ENCODE measurements at regions not wholly inside any gene's neighbourhood (a gene's known extent, or its start where the extent isn't known, plus 50 kb on each side); places are given as distances from the start of the nearest gene placed in this dataset.

- no peak for DNase-seq (ENCODE audit: low spot score)
Measured at GRCh38 chr18:14905350-14905749, 157.4 kb downstream of the ANKRD30B start.

- DNase-seq (ENCODE audit: low spot score): no peak
Measured at GRCh38 chr18:14905979-14906378, 158.0 kb downstream of the ANKRD30B start.

DNA sequence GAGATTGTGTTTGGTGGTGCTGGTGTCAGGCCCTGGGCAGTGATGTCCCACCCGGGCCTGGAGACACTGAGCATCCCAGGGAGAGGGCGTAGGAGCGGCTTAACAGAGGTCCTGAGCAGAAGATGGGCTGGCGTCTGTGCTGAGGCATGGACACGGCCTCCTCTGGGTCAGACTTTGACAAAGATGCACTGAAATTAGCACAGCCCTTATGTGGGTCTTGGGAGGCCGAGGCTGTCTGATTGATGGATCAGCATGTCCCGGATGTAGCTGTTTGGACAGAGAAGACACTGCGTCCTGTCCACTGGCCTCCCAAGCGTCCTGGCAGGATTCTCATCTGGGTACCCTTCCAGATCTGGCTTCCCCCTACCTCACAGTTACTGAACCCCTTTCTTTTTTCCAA lies 159.4 kb downstream of the ANKRD30B start:
- no peak for DNase-seq (ENCODE audit: low spot score)

DNA sequence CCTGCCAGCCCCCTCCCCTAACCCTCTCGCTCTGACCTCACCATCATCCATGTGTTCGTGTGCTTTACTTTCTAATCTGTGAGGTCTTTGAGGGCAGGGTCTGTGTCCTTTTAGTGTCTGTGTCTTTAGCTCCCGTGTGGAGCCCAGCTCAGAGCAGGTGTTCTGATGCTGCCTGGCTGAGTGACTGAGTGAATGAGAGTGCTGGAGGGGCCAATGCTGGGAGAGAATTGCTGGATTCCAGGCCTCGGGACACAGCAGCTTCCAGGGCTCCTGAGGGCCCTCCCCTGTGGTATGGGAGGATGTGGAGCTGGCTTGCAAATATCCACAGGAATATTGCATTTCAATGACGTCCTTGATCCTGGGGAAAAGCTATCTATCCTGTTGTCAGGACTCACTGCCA lies 160.6 kb downstream of the ANKRD30B start:
- peak; percentile 3 for DNase-seq (ENCODE audit: low spot score)

DNA sequence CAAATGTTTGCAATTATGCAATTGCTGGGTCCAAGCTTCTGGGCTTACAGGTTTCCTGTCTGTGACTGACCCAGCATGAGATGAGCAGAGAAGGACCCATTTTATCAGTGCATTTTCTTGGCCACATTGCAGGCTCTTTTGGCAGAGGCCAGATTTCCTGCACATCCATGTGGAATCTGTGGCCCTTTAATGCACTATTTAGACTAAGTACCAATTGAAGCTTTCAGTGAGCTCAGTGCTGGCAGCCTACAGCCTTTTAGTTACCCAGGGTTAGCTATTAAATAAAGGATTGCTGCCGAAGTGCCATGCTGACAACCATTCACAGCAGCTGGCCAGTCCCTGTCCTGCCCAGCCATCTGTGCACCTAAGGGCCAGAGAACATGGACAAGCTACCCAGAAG lies 165.0 kb downstream of the ANKRD30B start:
- no peak for DNase-seq (ENCODE audit: low spot score)

DNA sequence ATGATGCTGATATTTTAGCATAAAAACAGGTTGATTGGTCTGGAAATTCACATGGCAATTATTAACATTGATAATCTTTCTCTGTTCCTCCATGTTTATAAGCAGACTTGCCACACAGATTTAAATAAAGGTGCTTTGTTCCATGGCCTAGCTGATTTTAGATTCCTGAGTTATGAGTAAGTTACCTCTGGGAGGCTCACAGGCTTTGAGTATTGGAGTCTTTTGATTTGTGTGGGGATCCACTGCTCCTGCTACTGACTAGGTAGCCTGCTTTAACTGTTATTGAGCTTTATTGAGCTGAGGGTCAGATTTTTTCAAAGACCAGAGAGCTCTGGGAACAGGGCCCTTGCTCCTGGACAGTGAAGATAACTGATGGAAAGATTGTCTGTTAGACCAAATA lies 166.1 kb downstream of the ANKRD30B start:
- DNase-seq (ENCODE audit: low spot score): no peak

DNA sequence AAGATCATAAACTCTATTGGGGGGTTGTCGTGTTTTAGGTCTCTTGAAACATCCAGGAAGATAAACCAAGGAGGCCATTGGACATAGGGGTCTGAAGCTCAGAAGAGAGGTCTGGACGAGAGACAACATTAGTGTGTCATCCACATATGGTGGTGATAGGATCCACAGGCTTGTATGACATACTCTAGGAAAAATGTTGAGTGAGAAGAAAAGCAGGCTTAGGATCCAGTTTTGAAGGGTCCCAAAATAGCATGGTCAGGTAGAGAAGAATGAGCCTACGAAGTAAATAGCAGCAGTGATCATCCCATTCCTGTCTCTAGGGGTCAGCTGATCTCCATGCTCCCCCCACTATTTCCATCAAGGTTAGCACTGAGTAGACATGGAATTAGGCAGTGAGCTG lies 166.8 kb downstream of the ANKRD30B start:
- peak; percentile 43 for DNase-seq (ENCODE audit: low spot score)

GRCh38 chr18:14916181-14916580 lies 168.2 kb downstream of the ANKRD30B start:
- no peak for DNase-seq (ENCODE audit: low spot score)

DNA sequence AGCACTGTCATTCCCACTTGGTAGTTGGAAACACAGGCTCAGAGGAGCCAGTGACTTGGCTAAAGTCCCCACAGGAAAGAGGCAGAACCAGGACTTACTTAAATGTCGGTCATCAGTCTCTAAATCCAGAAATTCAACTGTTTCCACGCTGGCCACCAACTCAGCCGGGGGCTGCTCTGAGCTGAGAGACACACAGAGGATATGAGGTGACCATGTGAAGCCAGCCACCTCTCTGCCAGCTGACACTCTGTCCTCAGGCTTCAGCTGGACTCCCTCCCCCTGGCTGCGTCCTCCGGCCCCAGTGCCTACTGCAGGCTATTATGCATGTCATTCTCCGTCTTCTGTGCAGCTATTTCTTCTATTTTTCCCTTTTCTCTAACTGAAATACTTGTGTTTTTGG lies 168.9 kb downstream of the ANKRD30B start:
- DNase-seq (ENCODE audit: low spot score): no peak

- DNase-seq (ENCODE audit: low spot score): no peak
Measured at GRCh38 chr18:14917311-14917710, 169.3 kb downstream of the ANKRD30B start.

- no peak for DNase-seq (ENCODE audit: low spot score)
Measured at GRCh38 chr18:14919666-14920065, 171.7 kb downstream of the ANKRD30B start.

DNA sequence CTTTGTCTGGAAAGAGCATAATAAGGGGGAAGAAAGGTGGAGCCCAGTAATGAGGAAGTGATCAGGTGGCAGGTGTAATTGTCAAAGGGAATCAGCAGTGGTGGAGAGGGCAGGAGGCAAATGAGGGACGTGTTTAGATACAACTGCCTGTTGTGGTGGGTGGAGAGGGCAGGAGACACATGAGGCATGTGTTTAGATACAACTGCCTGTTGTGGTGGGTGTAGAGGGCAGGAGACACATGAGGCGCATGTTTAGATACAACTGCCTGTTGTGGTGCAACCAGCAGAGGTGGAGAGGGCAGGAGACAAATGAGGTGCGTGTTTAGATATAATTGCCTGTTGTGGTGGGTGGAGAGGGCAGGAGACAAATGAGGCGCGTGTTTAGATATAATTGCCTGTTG lies 173.1 kb downstream of the ANKRD30B start:
- DNase-seq (ENCODE audit: low spot score): no peak

DNA sequence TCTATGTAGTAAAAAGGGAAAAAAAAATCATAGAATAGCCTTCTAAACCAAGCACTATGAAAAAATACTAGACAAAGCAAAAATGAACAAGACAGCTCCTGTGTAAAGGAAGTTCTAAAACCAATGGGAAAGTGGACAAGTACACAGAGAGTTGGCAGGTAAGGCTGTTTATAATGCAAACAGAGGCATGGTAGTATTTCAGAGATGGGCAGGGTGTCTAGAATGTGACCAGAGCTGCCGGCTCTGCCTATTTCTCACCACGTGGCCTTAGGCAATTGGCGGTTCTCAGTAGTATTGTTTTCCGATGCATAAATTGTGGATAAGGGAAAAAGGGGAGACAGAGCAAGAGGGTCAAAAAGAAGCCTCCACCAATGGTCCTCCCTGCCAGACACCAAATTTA lies 173.6 kb downstream of the ANKRD30B start:
- no peak for DNase-seq (ENCODE audit: low spot score)

DNA sequence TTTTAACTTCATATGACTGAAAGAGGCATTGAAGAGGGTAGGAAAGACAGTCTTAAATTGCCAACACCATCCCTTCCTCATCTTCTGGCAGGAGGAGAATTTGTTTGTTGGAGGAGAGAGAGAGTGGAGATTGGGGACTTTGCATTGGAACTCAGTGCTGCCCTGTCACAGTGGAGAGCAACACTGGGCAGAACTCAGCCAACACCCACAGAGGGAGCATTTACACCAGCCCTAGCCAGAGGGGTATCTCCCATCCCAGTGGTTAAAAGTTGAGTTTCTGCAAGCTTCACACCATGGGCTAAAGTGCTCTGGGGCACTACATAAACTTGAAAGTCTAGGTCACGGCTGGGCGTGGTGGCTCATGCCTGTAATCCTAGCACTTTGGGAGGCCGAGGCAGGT lies 174.1 kb downstream of the ANKRD30B start:
- DNase-seq (ENCODE audit: low spot score): no peak

GRCh38 chr18:14922965-14923565 lies 175.1 kb downstream of the ANKRD30B start:
- DNase-seq (ENCODE audit: low spot score): no peak

- no peak for DNase-seq (ENCODE audit: low spot score)
Measured at GRCh38 chr18:14924226-14924625, 176.3 kb downstream of the ANKRD30B start.

DNA sequence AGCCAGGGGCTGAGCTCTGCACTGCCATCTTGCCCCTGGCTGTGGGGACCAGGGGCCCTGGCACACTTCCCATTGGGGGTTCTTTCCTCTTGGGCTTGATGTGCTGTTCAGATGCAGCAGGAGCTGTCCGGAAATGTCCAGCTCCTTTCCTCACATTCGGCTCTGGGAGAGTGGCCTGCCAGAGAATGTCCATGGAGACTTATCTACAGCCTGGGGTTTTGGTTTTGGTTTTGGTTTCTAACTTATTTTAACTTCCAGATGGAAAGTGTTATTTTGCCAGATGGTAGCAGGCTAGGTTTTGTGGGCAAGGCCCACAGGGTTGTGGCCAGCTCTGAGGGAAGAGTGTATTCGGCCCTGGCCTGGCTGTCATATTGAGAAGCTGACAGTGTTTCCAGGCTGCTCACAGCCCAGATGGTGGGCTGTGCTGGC lies 177.3 kb downstream of the ANKRD30B start:
- DNase-seq (ENCODE audit: low spot score): peak; percentile 81

- DNase-seq (ENCODE audit: low spot score): peak; percentile 42
Measured at GRCh38 chr18:14927701-14928100, 179.7 kb downstream of the ANKRD30B start.

DNA sequence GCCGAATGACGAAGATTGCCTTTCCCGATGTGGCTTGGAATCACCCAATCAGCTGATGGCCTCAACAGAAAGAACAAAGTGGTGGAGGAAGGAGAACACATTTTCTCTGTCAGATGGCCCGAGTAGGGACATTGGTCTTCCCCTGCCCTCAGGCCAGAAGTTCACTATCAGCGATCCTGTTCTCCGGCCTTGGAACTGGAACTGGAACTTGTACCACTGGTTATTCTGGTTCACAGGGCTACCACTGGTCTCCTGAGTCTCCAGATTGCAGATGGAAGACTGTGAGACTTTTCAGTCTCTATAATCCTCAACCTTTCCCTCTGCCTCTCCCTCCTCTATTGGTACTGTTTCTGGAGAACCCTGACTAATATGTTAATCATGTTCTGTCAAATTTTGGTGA lies 180.4 kb downstream of the ANKRD30B start:
- no peak for DNase-seq (ENCODE audit: low spot score)

DNA sequence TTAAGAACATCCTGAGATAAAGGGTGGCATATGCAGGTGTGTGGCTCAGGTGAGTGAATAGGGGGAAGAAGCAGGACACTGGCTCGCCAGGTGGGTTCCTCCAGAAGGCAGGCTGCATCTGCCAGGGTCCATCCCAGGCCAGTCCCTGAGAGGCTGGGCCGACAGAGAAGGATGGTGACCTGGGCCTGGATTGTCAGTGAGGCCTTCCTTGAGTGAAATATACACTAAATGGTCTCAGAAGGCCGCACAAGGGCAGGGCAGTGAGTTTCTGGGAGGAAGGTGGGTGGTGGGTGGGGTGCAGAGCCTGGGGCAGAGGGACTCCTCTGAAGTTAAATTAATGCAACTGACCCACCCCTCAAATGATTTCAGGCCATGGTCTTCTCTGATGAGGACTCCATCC lies 182.1 kb downstream of the ANKRD30B start:
- no peak for DNase-seq (ENCODE audit: low spot score)

DNA sequence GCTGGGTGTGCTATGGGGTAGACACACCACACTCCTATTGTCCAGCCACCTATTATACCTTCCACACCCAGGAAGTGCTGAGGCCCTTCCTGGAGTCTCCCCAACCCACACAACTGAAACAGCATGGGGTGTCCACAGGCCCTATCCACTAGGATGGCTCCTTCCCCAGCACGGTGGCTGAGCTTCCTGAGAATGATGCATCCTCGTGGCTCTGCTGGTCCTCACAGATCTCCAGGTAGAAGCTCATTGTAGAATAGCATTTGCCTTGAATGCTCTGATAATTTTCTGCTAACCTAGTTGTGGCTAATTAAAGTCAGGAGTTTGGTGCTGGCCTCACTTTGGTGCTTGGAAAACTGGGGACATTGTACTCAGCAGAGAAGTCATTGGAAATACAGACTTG lies 182.6 kb downstream of the ANKRD30B start:
- DNase-seq (ENCODE audit: low spot score): no peak

DNA sequence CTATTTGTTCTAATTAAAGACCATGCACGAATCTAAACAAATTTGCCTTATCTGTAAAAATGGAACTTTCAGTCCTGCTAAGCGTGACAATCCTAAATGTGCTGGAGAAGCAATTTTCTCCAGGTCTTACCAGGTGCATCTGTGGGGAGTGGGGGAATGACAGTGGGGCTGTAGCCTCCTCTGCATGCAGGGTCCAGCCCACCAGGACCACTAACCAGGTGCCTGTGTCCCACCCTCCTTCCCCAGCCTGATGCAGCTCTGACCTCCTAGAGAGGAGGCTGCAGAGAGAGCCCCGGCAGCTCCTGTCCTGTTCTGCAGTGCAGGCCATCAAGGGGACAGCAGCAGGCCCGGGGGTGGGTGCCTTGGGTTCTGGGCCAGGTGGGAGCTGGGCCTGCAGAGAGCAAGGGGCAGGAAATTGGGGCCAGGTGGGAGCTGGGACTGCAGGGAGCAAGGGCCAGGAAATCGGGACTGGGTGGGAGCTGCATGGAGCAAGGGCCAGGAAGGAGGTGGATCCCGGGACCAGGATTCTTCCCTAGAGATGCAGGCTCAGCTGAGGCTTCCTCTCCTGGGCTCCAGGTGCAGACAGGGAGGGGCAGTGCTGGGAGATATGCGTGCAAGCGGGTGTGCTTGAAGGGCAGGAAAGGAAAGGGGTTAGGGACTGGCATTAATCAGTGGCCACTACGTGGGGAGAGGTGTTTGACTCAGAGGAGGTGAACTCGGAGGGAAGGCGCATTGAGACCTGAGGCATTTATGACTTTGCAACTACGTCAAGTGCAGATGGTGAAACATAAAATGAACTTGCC lies 185.3 kb downstream of the ANKRD30B start:
- DNase-seq (ENCODE audit: low spot score): no peak

DNA sequence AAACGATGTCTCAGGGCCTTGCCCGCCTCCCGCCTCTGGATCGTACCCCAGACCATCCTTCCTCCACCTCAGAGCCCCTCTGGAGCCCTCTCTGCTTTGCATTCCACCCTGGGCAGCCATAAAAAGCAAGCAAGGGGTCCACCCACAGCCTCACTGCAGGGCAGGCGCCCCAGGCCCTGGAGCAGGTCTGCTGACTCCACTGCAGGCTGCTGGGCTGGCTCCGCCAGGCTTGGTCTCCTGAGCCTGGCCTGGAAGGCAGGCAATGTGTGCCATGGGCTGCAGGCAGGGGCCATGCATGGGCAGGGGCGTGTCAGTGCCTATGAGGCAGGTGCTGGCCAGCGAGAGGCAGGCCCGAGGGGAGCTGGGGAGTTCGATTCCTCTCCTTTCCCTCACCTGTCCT lies 186.0 kb downstream of the ANKRD30B start:
- DNase-seq (ENCODE audit: low spot score): no peak

GRCh38 chr18:14935210-14935609 lies 187.2 kb downstream of the ANKRD30B start:
- DNase-seq (ENCODE audit: low spot score): no peak
